DND-41 (cell line): ENCODE measurements at regions not wholly inside any gene's neighbourhood (a gene's known extent, or its start where the extent isn't known, plus 50 kb on each side); places are given as distances from the start of the nearest gene placed in this dataset.

Experiments
- ATAC-seq: fragments of 200-7000 bp; cut with Tn5 transposase; 3 replicates; pipeline ENCODE4 v1.9.1; 2021; ENCODE audit warnings: low read depth; ENCODE audit not compliant: insufficient read depth
- DNase-seq: peaks from one replicate; pipeline ENCODE4 v3.0.0-alpha.2; 2020
- H2AFZ ChIP-seq: 2 replicates; pipeline ENCODE4 v1.6.0; 2012; ENCODE audit warnings: low read depth, low read length
- H3K27ac ChIP-seq: 2 replicates; pipeline ENCODE4 v1.5.1; 2012; ENCODE audit warnings: low read length, inconsistent platforms
- H3K27me3 ChIP-seq: fragments of 200-600 bp; sonication (generic); 2 replicates; pipeline ENCODE4 v1.6.0; 2012; ENCODE audit warnings: low read length, mild to moderate bottlenecking, inconsistent platforms; ENCODE audit not compliant: insufficient read depth, poor library complexity
- H3K36me3 ChIP-seq: 2 replicates; pipeline ENCODE4 v1.5.1; 2012; ENCODE audit warnings: low read length, inconsistent platforms; ENCODE audit not compliant: insufficient read depth
- H3K4me1 ChIP-seq: 2 replicates; pipeline ENCODE4 v1.5.1; 2012; ENCODE audit warnings: mild to moderate bottlenecking, low read length; ENCODE audit not compliant: insufficient read depth
- H3K4me2 ChIP-seq: 2 replicates; pipeline ENCODE4 v1.6.0; 2012; ENCODE audit warnings: mild to moderate bottlenecking, moderate library complexity, low read length, inconsistent platforms; ENCODE audit not compliant: insufficient read depth
- H3K4me3 ChIP-seq, 2 experiments: fragments of 200-600 bp in 1 of 2; shearing (Covaris generic) in 1 of 2; 2 replicates each; pipeline ENCODE4 v1.5.1; 2012 to 2016; ENCODE audit warnings: inconsistent platforms in 2 of 2, low read length in 2 of 2, mild to moderate bottlenecking in 2 of 2, low read depth in 1 of 2, moderate library complexity in 1 of 2
- H3K79me2 ChIP-seq: 2 replicates; pipeline ENCODE4 v1.6.0; 2012; ENCODE audit warnings: low read length, inconsistent platforms; ENCODE audit not compliant: insufficient read depth
- H3K9ac ChIP-seq: 2 replicates; pipeline ENCODE4 v1.6.0; 2012; ENCODE audit warnings: low read depth, mild to moderate bottlenecking, inconsistent platforms, low read length, moderate library complexity
- H3K9me3 ChIP-seq: 2 replicates; pipeline ENCODE4 v1.5.1; 2012; ENCODE audit warnings: low read length, moderate library complexity, mild to moderate bottlenecking, inconsistent platforms; ENCODE audit not compliant: insufficient read depth, severe bottlenecking
- H4K20me1 ChIP-seq: 2 replicates; pipeline ENCODE4 v1.6.0; 2012; ENCODE audit warnings: low read length; ENCODE audit not compliant: insufficient read depth
- EZH2 ChIP-seq: IDR thresholded peaks from 3 replicates; pipeline ENCODE4 v1.6.1; 2012; ENCODE audit warnings: borderline replicate concordance, low read depth, mild to moderate bottlenecking, moderate library complexity, low read length, inconsistent platforms; ENCODE audit not compliant: severe bottlenecking
- TF ChIP-seq, protein P1 (sequence below): IDR thresholded peaks from 2 replicates; pipeline ENCODE4 v1.5.1; 2012; ENCODE audit warnings: borderline replicate concordance, low read length, moderate library complexity, mild to moderate bottlenecking; ENCODE audit not compliant: poor library complexity, severe bottlenecking; ENCODE audit errors: extremely low read depth

DNA sequence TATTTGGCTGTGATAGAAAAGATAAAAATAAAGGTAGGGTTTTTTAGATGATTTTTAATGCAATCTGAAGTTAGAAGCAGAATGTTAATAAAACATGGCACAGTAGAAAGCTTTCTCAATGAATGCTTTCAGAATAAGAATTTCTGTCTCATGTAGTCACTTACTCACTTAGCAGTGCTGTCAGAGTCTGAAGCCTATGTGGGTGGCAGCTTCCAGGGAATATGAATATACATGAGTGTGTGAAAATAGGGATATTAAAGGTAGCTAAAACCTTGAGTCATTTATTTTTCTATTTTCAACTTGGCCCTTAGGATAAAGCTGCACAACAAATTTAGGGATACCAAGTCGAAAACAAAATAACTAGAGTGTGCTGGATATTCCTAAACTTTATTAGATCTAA is 427.9 kb downstream of the AEBP2 start:
- Histone ChIP-seq H3K27ac (no peak overlapping the region), H3K9ac (no peak overlapping the region), H3K4me1 (no peaks in the 10 kb centered on the region), H3K27me3 (no peaks in the 10 kb centered on the region), H3K9me3 (no peaks in the 10 kb centered on the region), H3K36me3 (no peaks in the 10 kb centered on the region), H4K20me1 (no peaks in the 10 kb centered on the region), H3K4me2 (no peak overlapping the region), H2AFZ (no peak overlapping the region), H3K4me3 (no peak overlapping the region), H3K79me2 (no peaks in the 10 kb centered on the region)
- ATAC-seq = no peak
- no peak for TF ChIP-seq EZH2
- TF ChIP-seq, protein P1, sequence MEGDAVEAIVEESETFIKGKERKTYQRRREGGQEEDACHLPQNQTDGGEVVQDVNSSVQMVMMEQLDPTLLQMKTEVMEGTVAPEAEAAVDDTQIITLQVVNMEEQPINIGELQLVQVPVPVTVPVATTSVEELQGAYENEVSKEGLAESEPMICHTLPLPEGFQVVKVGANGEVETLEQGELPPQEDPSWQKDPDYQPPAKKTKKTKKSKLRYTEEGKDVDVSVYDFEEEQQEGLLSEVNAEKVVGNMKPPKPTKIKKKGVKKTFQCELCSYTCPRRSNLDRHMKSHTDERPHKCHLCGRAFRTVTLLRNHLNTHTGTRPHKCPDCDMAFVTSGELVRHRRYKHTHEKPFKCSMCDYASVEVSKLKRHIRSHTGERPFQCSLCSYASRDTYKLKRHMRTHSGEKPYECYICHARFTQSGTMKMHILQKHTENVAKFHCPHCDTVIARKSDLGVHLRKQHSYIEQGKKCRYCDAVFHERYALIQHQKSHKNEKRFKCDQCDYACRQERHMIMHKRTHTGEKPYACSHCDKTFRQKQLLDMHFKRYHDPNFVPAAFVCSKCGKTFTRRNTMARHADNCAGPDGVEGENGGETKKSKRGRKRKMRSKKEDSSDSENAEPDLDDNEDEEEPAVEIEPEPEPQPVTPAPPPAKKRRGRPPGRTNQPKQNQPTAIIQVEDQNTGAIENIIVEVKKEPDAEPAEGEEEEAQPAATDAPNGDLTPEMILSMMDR = no peak
- no peak for DNase-seq

DNA sequence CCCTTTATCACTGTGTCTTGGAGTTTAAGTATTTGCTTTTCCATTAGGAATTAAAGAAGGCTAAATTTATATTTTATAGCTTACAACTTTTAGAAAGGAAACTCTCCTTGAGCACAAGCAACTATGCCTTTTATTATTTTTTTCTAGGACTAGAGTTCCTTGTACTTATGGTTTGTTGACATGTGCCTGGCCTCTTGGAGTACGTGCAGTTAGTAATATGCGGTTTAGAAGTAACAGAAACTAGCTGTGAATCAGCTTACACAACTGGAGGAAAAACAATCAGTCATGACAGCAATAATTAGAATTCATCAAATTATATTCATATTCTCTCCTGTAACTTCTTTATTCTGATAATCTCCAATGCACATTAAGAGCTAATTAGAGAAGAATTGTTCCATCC is 428.7 kb downstream of the AEBP2 start:
- no peaks in the 10 kb centered on the region for H4K20me1 ChIP-seq
- H3K27me3 ChIP-seq = no peaks in the 10 kb centered on the region
- H3K4me3 ChIP-seq = no peak overlapping the region
- H3K4me2 ChIP-seq = no peak overlapping the region
- no peak overlapping the region for H3K9ac ChIP-seq
- no peak overlapping the region for H3K27ac ChIP-seq
- ATAC-seq = no peak
- no peaks in the 10 kb centered on the region for H3K36me3 ChIP-seq
- H3K9me3 ChIP-seq = no peaks in the 10 kb centered on the region
- DNase-seq = no peak
- no peaks in the 10 kb centered on the region for H3K79me2 ChIP-seq
- no peak overlapping the region for H2AFZ ChIP-seq
- H3K4me1 ChIP-seq = no peaks in the 10 kb centered on the region
- no peak for TF ChIP-seq EZH2
- TF ChIP-seq, protein P1 = no peak

DNA sequence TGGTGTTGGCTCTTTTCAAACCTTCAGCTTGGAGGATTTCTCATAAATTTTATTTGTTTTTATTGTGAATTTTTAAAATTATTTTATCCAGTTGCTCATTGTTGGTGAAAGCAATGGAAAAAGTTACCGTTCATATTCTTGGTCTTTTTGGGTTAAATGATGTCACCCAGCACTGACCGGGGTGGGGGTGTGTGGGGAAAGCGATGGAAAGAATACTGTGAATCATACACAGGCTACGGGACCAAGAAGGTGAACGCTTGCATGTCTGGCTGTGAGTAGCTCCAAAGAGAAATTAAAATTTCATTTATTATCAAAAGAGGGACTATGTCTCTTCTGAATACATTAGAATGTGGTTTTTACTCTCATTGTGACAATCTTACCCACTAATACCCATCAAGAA is 430.1 kb downstream of the AEBP2 start:
- no peak overlapping the region for H3K27ac ChIP-seq
- ATAC-seq (no peak), DNase-seq (no peak)
- H3K27me3 ChIP-seq = no peaks in the 10 kb centered on the region
- H2AFZ ChIP-seq = no peak overlapping the region
- H3K9ac ChIP-seq = no peak overlapping the region
- H3K9me3 ChIP-seq = no peaks in the 10 kb centered on the region
- no peaks in the 10 kb centered on the region for H4K20me1 ChIP-seq
- H3K4me2 ChIP-seq = no peak overlapping the region
- H3K36me3 ChIP-seq = no peaks in the 10 kb centered on the region
- no peak overlapping the region for H3K4me3 ChIP-seq
- TF ChIP-seq EZH2 = no peak
- TF ChIP-seq, protein P1 = no peak
- no peaks in the 10 kb centered on the region for H3K4me1 ChIP-seq
- H3K79me2 ChIP-seq = no peaks in the 10 kb centered on the region
